ENCODE measurements at regions not wholly inside any gene's neighbourhood (a gene's known extent, or its start where the extent isn't known, plus 50 kb on each side); places are given as distances from the start of the nearest gene placed in this dataset.
A peak's percentile ranks its signal among the peaks of the same experiment; 100 is the strongest.

DNA sequence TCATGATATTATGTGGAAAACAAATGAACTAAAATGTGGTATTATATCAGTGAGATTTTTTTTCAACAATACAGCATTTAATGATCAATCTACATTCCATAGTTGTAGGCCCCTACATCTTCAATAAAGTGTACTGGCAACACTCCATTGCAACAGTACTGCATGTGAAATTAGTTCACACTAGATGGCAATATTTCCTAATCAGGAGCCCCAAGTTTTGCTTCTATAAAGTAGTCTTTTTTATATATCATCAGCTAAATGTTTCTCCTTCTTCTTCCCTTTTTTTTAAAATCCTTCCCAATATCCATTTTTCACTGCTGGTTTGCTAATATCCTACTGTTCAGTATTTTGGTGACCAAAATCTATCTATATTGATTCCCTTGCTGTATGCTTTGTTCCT is 528.3 kb upstream of the ATXN8OS start:
- Histone ChIP-seq H3K27me3 (replicated peaks; ENCODE audit: control insufficient read depth, insufficient read depth, low read length) (no peaks in the 10 kb centered on the region), H3K9me3 (no peaks in the 10 kb centered on the region), H3K36me3 (ENCODE audit: control insufficient read depth, insufficient read depth, low read length) (no peaks in the 10 kb centered on the region), H3K4me3 (ENCODE audit: low read depth, low read length) (no peak overlapping the region), H3K4me1 (no peaks in the 10 kb centered on the region)
- peaks cover 9% of the 10 kb centered on the region for H3K9me3 Mint-ChIP-seq (ENCODE audit: unreplicated experiment)
- DNase-seq, result no peak
- POLR2A ChIA-PET, result no interaction called here
- BruUV-seq (replicated peaks), result no TSS peak
- CTCF ChIA-PET, result no interaction called here
- no peaks in the 10 kb centered on the region for H3K36me3 Mint-ChIP-seq (ENCODE audit: insufficient read depth, unreplicated experiment)
- peaks cover 6% of the 10 kb centered on the region for H3K27me3 Mint-ChIP-seq (ENCODE audit: insufficient read depth, unreplicated experiment)
- intact Hi-C loops (cut with micrococcal nuclease; ENCODE audit: unreplicated experiment), result loop anchor here (1.0 to 2.0 kb wide), 2 partner anchors 15 to 278 kb away; no protein-coding TSS in a partner anchor
- TF ChIP-seq, protein P1, sequence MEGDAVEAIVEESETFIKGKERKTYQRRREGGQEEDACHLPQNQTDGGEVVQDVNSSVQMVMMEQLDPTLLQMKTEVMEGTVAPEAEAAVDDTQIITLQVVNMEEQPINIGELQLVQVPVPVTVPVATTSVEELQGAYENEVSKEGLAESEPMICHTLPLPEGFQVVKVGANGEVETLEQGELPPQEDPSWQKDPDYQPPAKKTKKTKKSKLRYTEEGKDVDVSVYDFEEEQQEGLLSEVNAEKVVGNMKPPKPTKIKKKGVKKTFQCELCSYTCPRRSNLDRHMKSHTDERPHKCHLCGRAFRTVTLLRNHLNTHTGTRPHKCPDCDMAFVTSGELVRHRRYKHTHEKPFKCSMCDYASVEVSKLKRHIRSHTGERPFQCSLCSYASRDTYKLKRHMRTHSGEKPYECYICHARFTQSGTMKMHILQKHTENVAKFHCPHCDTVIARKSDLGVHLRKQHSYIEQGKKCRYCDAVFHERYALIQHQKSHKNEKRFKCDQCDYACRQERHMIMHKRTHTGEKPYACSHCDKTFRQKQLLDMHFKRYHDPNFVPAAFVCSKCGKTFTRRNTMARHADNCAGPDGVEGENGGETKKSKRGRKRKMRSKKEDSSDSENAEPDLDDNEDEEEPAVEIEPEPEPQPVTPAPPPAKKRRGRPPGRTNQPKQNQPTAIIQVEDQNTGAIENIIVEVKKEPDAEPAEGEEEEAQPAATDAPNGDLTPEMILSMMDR (IDR thresholded peaks at IDR 0.05; ENCODE audit: insufficient read depth in 1 of 2, low read depth in 1 of 2, low read length in 1 of 2, severe bottlenecking in 1 of 2, unreplicated experiment in 1 of 2), result peak in 1 of 2 experiments; percentile 8
- no peak overlapping the region for H3K27ac Mint-ChIP-seq (ENCODE audit: unreplicated experiment)
- no peaks in the 10 kb centered on the region for H3K4me1 Mint-ChIP-seq (ENCODE audit: low read depth, unreplicated experiment)
- H3K4me3 Mint-ChIP-seq (ENCODE audit: unreplicated experiment), result no peak overlapping the region

DNA sequence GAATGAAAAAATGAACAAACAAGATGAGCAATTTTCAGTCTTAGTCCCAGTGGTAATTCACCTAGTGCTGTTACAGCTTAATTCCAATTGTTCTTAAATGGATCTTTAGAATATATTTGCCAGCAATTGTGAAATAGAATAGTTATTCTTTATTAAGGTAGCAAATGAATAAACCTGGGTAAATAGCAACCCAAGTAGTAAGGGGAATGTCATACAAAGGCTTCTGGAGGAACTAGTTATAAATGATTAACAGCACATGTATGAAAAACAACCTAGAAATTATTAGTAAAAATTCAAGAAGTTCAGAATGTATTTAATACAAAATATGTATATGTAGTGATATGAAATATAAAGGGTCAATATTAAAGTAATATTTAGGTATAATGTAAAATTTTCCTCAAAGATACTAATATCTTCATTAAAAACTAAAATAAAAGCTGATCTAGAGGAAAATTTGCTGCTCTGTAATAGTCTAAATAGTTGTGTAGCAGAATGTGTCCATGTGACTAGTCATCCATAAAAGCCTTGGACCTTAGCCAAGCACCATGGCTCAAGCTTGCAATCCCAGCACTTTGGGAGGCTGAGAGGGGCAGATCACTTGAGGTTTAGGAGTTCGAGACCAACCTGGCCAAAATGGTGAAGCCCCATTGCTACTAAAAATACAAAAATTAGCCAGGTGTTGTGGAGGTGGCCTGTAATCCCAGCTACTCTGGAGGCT is 535.9 kb upstream of the ATXN8OS start:
- no peaks in the 10 kb centered on the region for H3K4me1 ChIP-seq
- DNase-seq, result no peak
- no peaks in the 10 kb centered on the region for H3K36me3 Mint-ChIP-seq (ENCODE audit: insufficient read depth, unreplicated experiment)
- peaks cover 9% of the 10 kb centered on the region for H3K9me3 Mint-ChIP-seq (ENCODE audit: unreplicated experiment)
- BruUV-seq (replicated peaks), result no TSS peak
- intact Hi-C loops (cut with micrococcal nuclease; ENCODE audit: unreplicated experiment), result no loop called here
- H3K4me3 ChIP-seq (ENCODE audit: low read depth, low read length), result no peak overlapping the region
- H3K4me3 Mint-ChIP-seq (ENCODE audit: unreplicated experiment), result no peak overlapping the region
- H3K27ac Mint-ChIP-seq (ENCODE audit: unreplicated experiment), result no peak overlapping the region
- ChIA-PET POLR2A (no interaction called here), CTCF (no interaction called here)
- peaks cover 3% of the 10 kb centered on the region for H3K27me3 Mint-ChIP-seq (ENCODE audit: insufficient read depth, unreplicated experiment)
- H3K27me3 ChIP-seq (replicated peaks; ENCODE audit: control insufficient read depth, insufficient read depth, low read length), result no peaks in the 10 kb centered on the region
- TF ChIP-seq, protein P1 (IDR thresholded peaks at IDR 0.05; ENCODE audit: insufficient read depth in 1 of 2, low read depth in 1 of 2, low read length in 1 of 2, severe bottlenecking in 1 of 2, unreplicated experiment in 1 of 2), result no peak
- H3K36me3 ChIP-seq (ENCODE audit: control insufficient read depth, insufficient read depth, low read length), result no peaks in the 10 kb centered on the region
- H3K4me1 Mint-ChIP-seq (ENCODE audit: low read depth, unreplicated experiment), result no peaks in the 10 kb centered on the region
- no peaks in the 10 kb centered on the region for H3K9me3 ChIP-seq

DNA sequence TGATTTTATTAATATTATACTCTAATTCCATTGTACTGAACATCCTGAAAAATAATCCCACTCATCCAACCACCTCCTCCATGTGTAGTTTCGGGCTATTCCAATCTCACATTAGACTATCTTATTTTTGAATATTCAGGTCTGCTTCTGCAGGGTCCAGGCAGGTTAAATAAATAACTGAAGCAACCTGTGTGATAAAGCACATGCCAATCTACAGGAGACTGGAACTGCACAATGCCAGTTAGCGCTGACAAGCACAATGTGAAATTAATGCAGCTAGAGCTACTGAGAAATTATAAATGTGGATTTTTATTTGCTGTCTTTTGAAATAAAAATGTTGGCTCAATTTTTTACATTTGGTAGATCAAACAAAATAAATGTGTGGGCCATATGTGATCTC is 540.1 kb upstream of the ATXN8OS start:
- Histone ChIP-seq H3K4me3 (ENCODE audit: low read depth, low read length) (no peak overlapping the region), H3K27me3 (replicated peaks; ENCODE audit: control insufficient read depth, insufficient read depth, low read length) (no peaks in the 10 kb centered on the region), H3K4me1 (no peaks in the 10 kb centered on the region), H3K9me3 (no peaks in the 10 kb centered on the region), H3K36me3 (ENCODE audit: control insufficient read depth, insufficient read depth, low read length) (no peaks in the 10 kb centered on the region)
- DNase-seq, result no peak
- CTCF ChIA-PET, result no interaction called here
- no peaks in the 10 kb centered on the region for H3K36me3 Mint-ChIP-seq (ENCODE audit: insufficient read depth, unreplicated experiment)
- no peaks in the 10 kb centered on the region for H3K9me3 Mint-ChIP-seq (ENCODE audit: unreplicated experiment)
- TF ChIP-seq, protein P1 (IDR thresholded peaks at IDR 0.05; ENCODE audit: insufficient read depth in 1 of 2, low read depth in 1 of 2, low read length in 1 of 2, severe bottlenecking in 1 of 2, unreplicated experiment in 1 of 2), result no peak
- H3K4me1 Mint-ChIP-seq (ENCODE audit: low read depth, unreplicated experiment), result no peaks in the 10 kb centered on the region
- POLR2A ChIA-PET, result no interaction called here
- no peak overlapping the region for H3K27ac Mint-ChIP-seq (ENCODE audit: unreplicated experiment)
- BruUV-seq (replicated peaks), result no TSS peak
- no peak overlapping the region for H3K4me3 Mint-ChIP-seq (ENCODE audit: unreplicated experiment)
- intact Hi-C loops (cut with micrococcal nuclease; ENCODE audit: unreplicated experiment), result loop anchor here (10.0 kb wide), 1 partner anchor 997 kb away; no protein-coding TSS in a partner anchor
- H3K27me3 Mint-ChIP-seq (ENCODE audit: insufficient read depth, unreplicated experiment), result no peaks in the 10 kb centered on the region

Data from Caco-2 (cell line).